HuH-7 (cell line): ENCODE measurements at regions not wholly inside any gene's neighbourhood (a gene's known extent, or its start where the extent isn't known, plus 50 kb on each side); places are given as distances from the start of the nearest gene placed in this dataset.

Source experiments
- DNase-seq: peaks from one replicate; pipeline ENCODE4 v3.0.0; 2011; ENCODE audit warnings: low spot score

GRCh38 chr14:84792722-84793410, 737.1 kb upstream of the FLRT2 start:
- no peak for DNase-seq

GRCh38 chr14:84797326-84797725, 732.6 kb upstream of the FLRT2 start:
- DNase-seq: no peak

GRCh38 chr14:84804468-84804867, 725.5 kb upstream of the FLRT2 start:
- DNase-seq: no peak

- DNase-seq: no peak
Observed at GRCh38 chr14:84804895-84805294, 725.0 kb upstream of the FLRT2 start.

GRCh38 chr14:84806181-84806580, 723.8 kb upstream of the FLRT2 start:
- DNase-seq: no peak

- DNase-seq: no peak
Observed at GRCh38 chr14:84806622-84807021, 723.3 kb upstream of the FLRT2 start.

GRCh38 chr14:84807673-84808072, 722.3 kb upstream of the FLRT2 start:
- DNase-seq: no peak

GRCh38 chr14:84809158-84809557, 720.8 kb upstream of the FLRT2 start:
- no peak for DNase-seq

- no peak for DNase-seq
Observed at GRCh38 chr14:84814391-84814790, 715.6 kb upstream of the FLRT2 start.

GRCh38 chr14:84819528-84819927, 710.4 kb upstream of the FLRT2 start:
- DNase-seq: no peak

- DNase-seq: no peak
Observed at GRCh38 chr14:84825481-84826251, 704.3 kb upstream of the FLRT2 start.

GRCh38 chr14:84826294-84826693, 703.6 kb upstream of the FLRT2 start:
- no peak for DNase-seq

GRCh38 chr14:84850595-84850994, 679.3 kb upstream of the FLRT2 start:
- no peak for DNase-seq

- DNase-seq: no peak
Observed at GRCh38 chr14:84856751-84857534, 673.0 kb upstream of the FLRT2 start.

- DNase-seq: no peak
Observed at GRCh38 chr14:84857571-84857970, 672.4 kb upstream of the FLRT2 start.

GRCh38 chr14:84859116-84859515, 670.8 kb upstream of the FLRT2 start:
- DNase-seq: no peak

GRCh38 chr14:84864548-84865271, 665.2 kb upstream of the FLRT2 start:
- no peak for DNase-seq

- no peak for DNase-seq
Observed at GRCh38 chr14:84871734-84872133, 658.2 kb upstream of the FLRT2 start.

GRCh38 chr14:84874436-84874835, 655.5 kb upstream of the FLRT2 start:
- no peak for DNase-seq

GRCh38 chr14:84877061-84877460, 652.9 kb upstream of the FLRT2 start:
- DNase-seq: no peak

GRCh38 chr14:84882830-84883229, 647.1 kb upstream of the FLRT2 start:
- no peak for DNase-seq

GRCh38 chr14:84885061-84885460, 644.9 kb upstream of the FLRT2 start:
- no peak for DNase-seq
